ENCODE measurements at regions not wholly inside any gene's neighbourhood (a gene's known extent, or its start where the extent isn't known, plus 50 kb on each side); places are given as distances from the start of the nearest gene placed in this dataset.
"Not testable (repeated sequence)": the region's sequence is repeated elsewhere in the genome, so short reads cannot be mapped to it uniquely, and the experiment has no call there.

DNA sequence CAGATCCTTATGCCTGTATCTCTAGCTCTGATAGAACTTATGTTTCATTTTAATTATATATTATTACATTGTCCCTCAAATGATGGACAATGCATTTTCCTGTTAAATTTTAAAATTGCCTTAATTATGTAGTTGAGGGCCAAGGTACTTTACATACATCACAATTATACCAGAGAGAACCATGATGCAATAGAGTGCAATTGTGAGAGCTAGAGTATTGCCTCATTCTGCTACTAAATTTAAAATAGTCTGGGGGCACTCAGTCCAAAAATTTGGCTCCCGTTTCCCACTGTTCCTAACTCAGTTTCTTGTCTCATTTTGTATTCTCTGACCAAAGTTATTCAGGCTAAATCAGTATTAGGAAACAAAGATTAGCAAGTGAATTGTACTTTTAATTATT is 378.5 kb upstream of the ZFP42 start:
- no peak for DNase-seq

DNA sequence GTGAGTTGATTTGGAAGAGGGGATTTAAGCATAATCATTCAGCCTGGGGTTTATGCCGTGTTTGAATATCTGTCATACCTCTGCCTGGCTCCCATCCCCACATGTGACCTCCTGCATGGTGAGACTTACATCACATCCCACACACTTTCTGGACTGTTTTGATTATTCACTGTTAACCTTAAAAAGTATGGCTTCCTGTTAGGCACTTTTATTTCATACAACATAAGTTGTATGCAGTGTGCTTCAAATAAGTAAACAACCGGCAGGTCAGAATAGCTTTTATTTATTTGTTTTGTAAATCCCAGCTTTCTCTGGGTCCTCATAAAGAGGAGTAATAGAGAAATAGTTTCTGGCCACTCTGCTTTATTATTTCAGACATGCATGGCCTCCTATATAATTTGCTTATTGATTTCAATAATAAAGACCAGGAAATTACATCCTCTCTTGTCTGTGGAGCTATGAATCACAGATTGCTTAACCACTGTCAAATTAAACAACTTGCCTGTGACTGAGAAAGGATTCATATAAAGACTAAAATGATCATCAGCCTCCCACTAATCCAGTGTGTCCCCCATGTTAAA is 376.8 kb upstream of the ZFP42 start:
- peak; percentile 75 for DNase-seq

DNA sequence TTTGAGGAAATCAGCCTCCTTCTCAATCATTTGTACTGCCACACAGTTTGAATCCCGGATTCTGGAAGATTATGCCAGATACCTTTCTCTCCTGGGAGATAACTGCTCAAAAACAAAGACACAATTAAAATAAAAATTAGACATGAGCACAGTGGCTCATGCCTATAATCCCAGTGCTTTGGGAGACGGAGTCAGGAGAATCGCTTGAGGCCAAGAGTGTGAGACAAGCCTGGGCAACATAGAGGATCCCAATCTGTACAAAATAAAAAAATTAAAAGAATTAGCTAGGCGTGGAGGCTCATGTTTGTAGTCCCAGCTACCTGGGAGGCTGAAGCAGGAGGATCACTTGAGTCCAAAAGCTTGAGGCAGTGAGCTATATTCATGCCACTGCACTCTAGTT is 376.3 kb upstream of the ZFP42 start:
- no peak for DNase-seq

DNA sequence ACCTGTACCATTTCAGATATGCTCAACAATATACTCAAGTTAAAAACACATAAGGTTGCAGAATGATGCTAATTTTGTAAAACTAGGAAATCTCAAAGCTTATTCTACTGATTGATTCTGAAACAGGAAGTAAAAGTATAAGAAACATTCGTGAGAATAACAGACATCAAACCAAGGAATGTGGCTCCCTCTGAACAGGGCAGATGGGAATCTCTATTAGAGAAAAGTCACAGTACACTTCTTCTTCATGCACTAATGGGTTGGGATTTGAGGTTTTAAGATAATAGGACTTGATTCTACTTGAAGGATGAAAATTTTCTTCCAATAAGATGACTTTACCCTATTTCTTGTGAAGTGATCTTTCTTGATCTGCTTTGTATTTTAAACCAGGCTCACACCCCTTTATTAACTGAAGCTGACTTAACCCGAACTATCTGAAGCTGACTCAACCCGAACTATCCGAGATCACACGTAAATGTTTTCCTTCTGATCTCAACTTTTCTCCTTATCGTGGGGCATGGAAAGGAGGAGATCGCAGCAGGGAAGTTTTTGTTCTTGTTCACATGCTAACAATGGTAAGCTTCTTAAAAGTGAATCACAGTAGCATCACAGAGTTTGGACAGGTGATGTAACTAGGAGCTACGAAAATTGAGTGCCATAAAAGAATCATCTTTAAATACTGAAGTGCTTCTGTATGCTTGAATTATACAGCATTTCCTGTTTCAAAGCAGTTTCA is 363.1 kb upstream of the ZFP42 start:
- no peak for DNase-seq

DNA sequence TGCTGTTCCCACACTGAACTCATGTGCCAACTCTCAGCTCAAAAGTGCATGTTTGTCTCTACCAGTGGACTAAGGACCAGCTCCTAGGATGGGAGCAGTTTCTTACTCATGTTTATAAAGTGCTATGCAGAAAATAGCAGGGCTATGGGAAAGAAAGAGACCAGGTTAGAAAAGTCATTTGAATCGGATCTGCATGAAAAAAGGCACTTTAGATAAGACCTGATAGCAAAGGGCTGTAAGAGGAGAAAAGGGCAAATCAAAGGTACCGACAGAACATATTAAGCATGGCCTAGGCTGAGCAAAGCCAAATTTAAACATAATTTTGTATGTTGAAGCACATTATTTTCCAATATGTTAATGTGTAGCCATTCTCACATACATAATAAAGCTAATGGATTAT is 362.3 kb upstream of the ZFP42 start:
- no peak for DNase-seq

DNA sequence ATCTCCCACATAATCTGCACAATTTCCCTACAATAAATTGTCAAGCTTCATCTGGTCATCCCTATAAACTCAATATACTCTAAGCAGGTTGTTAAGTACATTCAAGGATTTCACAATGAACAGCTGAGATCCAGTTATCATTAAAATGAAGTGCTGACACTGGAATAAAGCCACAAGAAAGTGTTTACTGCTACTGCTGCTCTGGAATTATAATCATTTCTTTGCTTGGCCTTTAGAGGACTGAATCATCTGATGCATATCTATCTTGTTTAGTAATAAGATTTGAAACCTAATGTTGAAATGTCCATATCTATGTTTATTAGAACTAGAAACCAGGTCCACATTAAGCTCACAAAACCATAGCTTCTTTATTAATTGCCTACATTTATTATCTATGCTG is 338.6 kb upstream of the ZFP42 start:
- no peak for DNase-seq

DNA sequence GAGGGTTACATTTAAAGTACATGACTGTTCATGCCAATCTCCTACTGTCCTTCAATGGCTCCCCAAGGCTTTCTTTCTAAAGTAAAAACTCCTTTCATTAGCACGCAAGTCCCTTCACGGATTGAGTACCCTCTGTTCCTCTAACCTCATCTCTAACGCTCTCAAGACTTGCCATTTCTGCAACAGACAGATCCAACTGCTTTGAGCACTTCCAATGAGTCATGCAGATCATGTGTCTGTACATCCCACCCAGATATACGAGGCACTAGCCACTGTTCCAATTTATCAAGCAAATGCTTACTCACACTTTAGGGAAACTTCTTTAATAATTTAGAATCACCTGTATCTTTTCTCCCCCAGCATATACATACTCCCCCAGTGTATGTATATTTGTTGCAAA is 332.5 kb upstream of the ZFP42 start:
- no peak for DNase-seq

DNA sequence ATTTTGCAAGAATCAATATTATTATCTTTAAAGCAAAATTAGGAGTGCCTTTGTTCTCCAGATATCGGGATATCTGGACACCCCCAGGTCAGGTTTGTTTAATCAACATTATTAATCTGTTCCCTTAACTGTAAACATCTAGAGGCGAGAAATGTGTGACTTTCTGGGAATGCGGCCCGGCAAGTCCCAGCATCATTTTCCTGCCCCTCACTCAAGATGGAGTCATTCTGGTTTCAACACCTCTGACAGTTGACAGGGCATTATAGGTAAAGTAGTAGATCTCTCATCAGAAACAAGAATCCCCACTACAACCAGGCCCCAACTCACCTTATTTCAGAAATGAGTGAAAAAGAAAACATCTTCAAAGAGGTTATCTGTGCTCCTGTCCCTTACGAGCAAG is 331.6 kb upstream of the ZFP42 start:
- DNase-seq, result no peak

DNA sequence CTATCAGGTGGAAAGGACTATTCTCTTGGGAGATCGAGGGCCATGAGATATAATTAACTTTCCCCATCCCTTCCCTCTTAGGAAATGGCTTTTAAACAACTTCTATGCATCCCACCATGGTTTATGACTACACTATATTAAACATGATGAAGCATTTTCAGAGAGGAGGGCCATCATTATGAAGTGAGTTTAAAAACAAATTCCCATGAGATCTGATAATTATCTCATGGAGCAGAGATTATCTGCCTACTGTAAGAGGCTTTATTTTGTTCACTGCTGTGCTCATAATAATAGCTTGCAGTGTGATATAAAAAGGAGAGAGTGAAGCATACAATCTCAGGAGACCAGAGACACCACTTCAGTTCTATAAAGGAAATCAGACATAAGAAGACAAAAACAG is 330.5 kb upstream of the ZFP42 start:
- DNase-seq, result no peak

DNA sequence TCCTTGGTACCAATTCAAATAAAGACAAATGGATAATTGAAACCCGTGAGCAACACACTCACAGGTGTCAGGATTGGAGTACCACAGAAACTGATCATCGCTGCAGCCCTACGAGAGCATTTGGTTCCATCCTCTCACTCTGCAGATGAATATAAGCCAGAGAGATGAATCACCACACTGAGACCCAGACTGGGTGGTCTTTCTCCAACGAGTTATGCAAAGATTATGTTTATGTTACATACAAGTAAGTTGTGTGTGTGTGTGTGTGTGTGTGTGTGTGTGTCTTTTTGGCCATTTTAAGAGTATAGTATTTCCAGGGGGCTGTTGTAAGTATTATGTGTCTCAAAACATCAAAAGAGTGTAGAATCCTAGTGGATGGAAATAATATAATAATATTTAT is 329.5 kb upstream of the ZFP42 start:
- DNase-seq, result no peak

DNA sequence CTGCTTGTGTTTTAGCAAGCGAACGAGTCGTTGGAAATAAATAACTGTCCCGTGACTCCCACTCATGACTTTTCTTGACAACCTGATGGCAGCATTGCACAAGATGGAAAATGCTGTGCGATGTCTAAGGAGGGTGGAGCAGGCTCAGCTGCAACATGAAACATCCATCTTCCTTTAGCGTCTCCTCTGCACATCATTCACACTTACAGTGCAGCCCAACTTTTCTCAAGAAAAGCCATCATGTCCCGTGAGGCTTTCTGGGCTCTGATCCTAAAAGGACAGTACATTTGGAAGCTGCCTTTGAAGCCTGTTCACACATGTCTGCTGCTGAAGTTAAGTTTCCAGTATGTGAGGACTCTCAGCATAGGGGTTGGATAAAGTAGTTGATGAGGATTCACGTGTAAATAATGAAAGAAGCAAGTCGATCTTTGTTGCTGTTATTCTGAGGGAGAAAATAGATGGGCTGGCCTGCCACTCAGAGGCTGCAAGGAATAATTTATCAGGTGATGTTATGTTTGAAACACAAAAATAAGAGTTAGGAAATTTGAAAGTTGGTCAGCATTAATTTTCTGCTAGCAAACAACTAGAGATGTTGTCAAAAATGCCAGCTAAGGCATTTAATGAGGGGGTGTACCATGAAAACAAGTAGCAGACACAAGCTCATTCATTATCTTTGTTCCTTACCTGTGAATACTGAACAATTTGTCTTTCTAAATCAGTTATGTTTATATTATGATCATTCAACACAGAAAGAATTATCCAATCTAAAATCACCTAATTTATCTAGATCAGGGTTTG is 328.7 kb upstream of the ZFP42 start:
- no peak for DNase-seq

DNA sequence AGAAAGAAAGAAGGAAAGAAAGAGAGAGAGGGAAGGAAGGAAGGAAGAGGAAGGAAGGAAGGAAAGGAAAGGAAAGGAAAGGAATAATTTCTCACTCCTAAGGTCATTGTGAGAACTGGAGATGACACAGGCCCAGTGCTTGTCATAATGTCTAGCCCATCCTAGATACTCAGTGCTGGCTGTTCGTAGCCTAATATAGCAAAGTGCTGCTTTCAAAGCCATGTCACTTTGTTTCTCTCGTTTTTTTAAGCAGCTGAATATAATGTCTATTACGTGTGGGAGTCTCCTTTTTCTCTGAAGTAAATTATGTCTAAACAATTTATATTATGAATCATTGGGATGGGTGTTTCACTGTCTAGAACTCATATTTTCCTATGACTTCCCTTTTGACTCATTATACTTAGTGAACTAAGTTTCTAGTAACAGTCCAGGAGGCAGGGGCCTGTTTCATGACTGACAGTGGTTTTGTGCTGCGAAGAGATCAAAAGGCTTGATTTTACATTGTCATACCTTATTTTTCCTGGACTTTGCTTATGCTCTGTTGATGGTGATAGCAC is 327.0 kb upstream of the ZFP42 start:
- DNase-seq, result no peak

DNA sequence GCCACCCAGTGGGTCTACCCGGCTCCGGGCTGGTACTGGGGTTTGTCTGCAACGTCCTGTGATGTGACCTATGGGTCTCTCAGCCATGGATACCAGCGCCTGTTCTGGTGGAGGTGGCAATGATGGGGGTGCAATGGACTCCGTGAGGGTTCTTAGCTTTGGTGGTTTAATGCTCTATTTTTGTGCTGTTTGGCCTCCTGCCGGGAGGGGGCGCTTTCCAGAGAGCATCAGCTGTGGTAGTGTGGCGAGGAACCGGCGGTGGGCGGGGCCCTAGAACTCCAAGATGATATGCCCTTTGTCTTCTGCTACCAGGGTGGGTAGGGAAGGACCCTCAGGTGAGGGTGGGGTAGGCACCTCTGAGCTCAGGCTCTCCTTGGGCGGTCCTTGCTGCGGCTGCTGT is 324.1 kb upstream of the ZFP42 start:
- DNase-seq, result not testable (repeated sequence)

DNA sequence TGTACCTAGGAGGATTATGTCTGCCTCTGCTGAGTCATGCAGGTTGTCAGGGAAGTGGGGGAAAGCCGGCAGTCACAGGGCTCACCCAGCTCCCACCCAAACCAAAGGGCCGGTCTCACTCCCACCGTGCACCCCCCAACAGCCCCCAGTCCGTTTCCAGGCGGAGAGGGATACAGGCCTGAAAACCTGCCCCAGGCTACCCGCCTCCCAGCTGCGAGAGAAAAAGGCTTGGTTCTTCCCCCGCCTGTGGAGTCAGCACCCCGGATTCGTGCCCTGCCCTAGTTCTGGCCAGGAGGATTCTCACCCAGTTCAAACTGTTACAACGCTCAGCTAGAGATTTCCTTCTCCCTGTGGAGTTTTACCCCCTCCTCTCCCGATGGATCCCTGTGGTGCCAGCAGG is 323.6 kb upstream of the ZFP42 start:
- DNase-seq, result not testable (repeated sequence)

DNA sequence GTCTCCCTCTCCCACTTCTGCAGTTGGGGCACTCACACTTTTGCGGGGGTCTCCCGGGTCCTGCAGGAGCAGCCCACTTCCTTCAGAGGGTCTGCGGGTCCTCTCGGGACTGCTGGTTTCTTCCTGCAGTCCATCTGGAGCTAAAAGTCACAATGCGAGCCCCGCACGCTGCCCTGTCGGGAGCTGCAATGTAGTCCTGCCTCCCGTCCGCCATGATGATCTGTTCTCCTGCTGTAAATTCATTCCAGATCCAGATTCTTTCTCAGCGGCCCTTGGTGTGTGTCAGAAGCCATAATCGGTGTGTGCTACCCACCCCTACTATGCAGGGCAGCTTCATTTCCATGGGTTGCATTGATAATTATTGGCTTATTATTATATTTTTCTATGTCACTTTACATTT is 323.0 kb upstream of the ZFP42 start:
- not testable (repeated sequence) for DNase-seq

DNA sequence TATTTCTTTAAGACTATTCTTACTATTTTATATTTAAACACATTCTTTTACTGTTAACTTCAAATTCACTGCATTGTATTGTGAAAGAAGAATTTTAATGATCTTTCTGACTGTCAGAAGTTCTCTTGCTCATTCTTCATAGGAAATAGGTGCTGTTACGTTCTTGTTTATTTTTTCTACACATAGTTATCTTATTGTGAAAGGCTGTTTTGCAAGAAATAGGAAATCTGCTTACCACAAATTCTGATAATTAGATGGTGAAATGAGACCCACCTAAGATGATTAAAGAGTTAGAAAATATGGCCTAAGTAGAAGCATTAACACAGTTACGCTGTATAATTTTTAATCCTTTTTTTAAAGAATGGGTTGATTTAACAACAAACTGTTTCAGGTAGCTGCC is 316.1 kb upstream of the ZFP42 start:
- no peak for DNase-seq

DNA sequence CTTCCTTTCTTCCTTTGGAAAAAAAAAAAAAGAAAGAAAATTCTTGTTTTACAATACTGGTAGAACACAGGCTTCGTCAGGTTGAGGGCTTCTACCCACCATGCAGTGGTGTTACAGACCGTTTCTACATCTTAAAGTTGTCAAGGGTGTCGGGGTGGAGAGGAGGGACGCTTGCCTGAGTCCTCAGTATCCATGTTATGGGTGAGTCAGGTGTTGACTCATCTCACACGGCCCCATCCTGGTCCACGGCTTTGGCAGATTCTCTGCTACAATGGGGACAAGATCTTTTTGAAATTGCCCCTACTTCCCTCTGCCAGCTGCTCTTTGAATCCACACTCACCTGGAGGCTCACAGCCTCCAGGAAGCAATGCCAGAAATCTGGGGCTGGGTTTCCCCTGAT is 310.3 kb upstream of the ZFP42 start:
- DNase-seq, result no peak

DNA sequence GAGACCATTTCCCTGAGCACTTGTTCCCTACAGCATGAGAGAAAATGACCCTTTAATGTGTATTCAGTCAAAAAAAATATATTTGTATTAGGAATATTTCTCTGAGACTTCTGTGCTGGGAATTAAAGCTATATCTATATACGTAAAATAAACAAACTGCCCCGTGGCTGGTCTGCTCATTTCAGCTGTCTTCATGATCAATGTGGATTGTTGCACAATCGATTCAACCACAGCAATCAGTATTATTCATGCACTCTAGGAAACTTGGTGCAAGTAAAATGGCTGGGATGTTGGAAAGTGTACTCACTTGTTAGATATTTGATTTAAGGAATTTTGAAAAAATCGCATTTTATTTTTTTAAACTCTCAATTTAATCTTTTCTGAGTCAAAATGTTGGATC is 307.9 kb upstream of the ZFP42 start:
- DNase-seq, result no peak

DNA sequence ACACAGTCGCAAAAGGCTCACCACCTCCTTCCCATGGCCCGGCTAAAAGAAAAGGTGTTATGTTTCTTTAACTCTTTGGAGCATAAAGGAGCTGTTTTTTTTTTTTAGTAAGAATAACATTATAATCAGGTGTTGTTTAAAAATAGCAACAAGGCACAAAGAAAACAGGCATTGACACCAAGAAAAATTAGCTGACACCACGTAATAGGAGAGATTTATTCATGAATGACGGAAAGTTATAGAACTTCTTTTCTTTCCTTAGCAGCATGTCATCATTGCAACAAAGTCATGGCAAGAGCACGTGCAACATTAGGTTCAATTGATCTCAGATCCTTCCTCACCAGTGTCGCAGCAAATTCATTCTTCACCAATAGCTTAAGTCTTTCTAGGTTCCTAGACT is 302.9 kb upstream of the ZFP42 start:
- DNase-seq, result no peak

DNA sequence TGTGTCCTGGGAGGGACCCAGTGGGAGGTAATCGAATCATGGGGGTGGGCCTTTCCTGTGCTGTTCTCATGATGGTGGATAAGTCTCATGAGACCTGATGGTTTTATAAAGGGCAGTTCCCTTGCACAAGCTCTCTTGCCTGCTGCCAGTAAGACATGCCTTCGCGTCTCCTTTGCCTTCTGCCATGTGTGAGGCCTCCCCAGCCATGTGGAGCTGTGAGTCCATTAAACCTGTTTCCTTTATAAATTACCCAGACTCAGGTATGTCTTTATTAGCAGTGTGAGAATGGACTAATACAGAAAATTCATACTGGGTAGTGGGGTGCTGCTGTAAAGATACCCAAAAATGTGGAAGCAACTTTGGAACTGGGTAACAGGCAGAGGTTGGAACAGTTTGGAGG is 300.0 kb upstream of the ZFP42 start:
- DNase-seq, result not testable (repeated sequence)

DNA sequence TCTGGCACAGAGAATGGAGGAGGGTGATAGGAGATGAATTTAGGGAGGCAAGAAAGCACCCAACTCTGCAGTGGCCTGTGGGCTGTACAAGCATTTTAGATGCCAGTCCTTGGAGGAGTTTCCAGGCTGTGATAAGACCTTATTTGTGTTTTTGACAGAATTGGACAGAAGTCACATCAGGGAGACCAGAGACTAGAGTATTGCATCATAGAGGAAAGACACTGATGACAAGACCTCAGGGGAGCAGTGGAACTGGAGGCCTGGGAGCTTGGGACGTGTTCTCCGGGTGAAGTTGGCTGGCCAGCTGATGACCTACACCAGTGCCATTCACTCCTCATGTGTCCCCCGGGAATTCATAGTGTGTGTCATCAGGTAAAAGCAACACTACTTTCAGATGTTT is 284.0 kb upstream of the ZFP42 start:
- no peak for DNase-seq

DNA sequence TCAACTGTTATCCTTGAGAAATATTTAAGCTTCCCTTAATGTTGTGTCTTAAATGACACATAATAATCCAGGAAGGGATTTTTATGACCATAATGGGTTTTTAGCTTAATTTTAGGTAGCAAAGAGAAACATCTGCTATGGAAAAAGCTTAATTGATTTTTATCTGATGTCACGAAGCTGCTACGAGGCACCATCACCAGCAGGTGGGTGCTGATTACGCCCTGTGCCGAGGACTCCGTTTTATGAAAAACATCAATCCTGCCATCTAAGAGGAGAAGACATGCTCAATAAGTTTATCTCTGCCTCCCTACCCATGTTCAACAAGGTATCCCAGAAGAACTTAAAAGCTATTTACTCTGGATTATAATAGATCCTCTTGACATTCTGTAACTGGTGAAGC is 280.6 kb upstream of the ZFP42 start:
- no peak for DNase-seq

DNA sequence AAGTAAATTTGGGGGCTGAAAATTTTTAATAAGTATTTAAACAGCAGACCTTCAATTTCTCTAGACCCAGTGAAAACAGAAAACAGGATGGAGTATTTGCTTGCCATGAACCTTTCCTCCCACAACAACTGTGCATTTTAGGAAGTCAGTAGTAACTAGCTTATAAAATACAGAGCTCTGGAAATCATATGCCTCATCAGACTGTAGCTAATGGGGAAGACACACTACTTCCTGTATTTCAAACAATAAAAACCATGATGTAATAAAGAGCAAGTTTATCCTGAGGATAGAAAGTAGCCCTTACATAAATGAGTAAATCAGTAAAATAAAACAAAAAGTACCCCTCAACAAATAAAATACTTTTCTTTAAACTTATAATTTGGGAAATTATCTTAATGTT is 280.1 kb upstream of the ZFP42 start:
- DNase-seq, result no peak

DNA sequence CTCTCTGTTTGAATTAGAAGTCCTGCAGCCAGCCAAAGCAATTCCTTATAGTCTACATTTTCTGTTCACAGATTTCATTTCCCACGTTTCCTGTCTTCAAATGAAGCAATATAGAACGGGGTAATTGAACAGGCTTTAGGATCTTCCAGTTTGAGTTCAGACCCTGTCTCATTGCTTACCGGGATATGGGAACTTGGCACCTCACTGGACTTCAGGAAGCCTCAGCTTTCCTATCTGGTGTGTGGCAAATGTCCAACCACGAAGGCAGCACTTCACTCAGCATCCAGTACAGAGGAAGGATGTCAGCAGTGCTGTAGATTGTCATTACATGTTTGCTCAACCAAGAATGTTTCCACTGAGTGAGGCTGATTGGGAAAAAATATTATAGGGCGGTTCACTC is 271.1 kb upstream of the ZFP42 start:
- no peak for DNase-seq

Measured in DMS153 (cell line).